Liver (tissue), 8 donors: ENCODE measurements at regions not wholly inside any gene's neighbourhood (a gene's known extent, or its start where the extent isn't known, plus 50 kb on each side); places are given as distances from the start of the nearest gene placed in this dataset.

Experiments
- DNase-seq: peaks from one replicate; pipeline ENCODE4 v3.0.0-alpha.2; 2017; ENCODE audit warnings: low spot score
- H3K27ac ChIP-seq, 2 donors: one replicate each; pipeline ENCODE4 v1.7.0; 2013; ENCODE audit warnings: inconsistent platforms in 2 of 2, low read length in 2 of 2, control low read depth in 1 of 2, low read depth in 1 of 2, mild to moderate bottlenecking in 1 of 2
- H3K27me3 ChIP-seq, 4 donors: one replicate each; pipeline versions ENCODE4 v1.6.1 to v1.7.0; 2013; ENCODE audit warnings: low read length in 3 of 4, inconsistent platforms in 1 of 4, mild to moderate bottlenecking in 1 of 4, moderate library complexity in 1 of 4; ENCODE audit not compliant: control insufficient read depth in 4 of 4, insufficient read depth in 4 of 4
- H3K36me3 ChIP-seq, 4 donors: one replicate each; pipeline versions ENCODE4 v1.6.1 to v1.7.0; 2013; ENCODE audit warnings: low read length in 3 of 4, mild to moderate bottlenecking in 3 of 4, low read depth in 1 of 4, moderate library complexity in 1 of 4; ENCODE audit not compliant: control insufficient read depth in 4 of 4, insufficient read depth in 3 of 4
- H3K4me1 ChIP-seq, 4 donors: one replicate each; pipeline versions ENCODE4 v1.6.1 to v1.7.0; 2013; ENCODE audit warnings: low read length in 3 of 4, mild to moderate bottlenecking in 3 of 4, moderate library complexity in 1 of 4; ENCODE audit not compliant: control insufficient read depth in 4 of 4, insufficient read depth in 4 of 4
- H3K4me3 ChIP-seq, 3 donors: one replicate each; pipeline versions ENCODE4 v1.6.1 to v1.7.0; 2013; ENCODE audit warnings: low read length in 3 of 3, control low read depth in 1 of 3, low read depth in 1 of 3, mild to moderate bottlenecking in 1 of 3
- H3K9ac ChIP-seq, 2 donors: one replicate each; pipeline ENCODE4 v1.7.0; 2013; ENCODE audit warnings: low read length in 2 of 2, mild to moderate bottlenecking in 2 of 2, moderate library complexity in 2 of 2, control low read depth in 1 of 2, low read depth in 1 of 2
- H3K9me3 ChIP-seq, 4 donors: one replicate each; pipeline versions ENCODE4 v1.6.1 to v1.7.0; 2013; ENCODE audit warnings: low read length in 3 of 4; ENCODE audit not compliant: control insufficient read depth in 4 of 4
- EGR1 ChIP-seq, 2 donors: IDR thresholded peaks; 2 replicates each; pipeline ENCODE4 v1.6.1; 2016 to 2018; ENCODE audit warnings: antibody characterized with exemption in 2 of 2, low read depth in 2 of 2
- FOXA1 ChIP-seq: IDR thresholded peaks from 2 replicates; pipeline ENCODE4 v1.6.1; 2016; ENCODE audit warnings: antibody characterized with exemption
- FOXA2 ChIP-seq: IDR thresholded peaks from 2 replicates; pipeline ENCODE4 v1.6.1; 2016; ENCODE audit warnings: antibody characterized with exemption
- GABPA ChIP-seq, 2 donors: IDR thresholded peaks in 1 of 2; conservative IDR thresholded peaks in 1 of 2; 2 replicates each; pipeline ENCODE4 v1.6.1; 2016; ENCODE audit warnings: antibody characterized with exemption in 2 of 2, mild to moderate bottlenecking in 1 of 2, moderate library complexity in 1 of 2
- HNF4A ChIP-seq, 2 donors: conservative IDR thresholded peaks; 2 replicates each; pipeline ENCODE4 v1.6.1; 2016; ENCODE audit warnings: antibody characterized with exemption in 2 of 2, mild to moderate bottlenecking in 2 of 2
- HNF4G ChIP-seq: IDR thresholded peaks from 2 replicates; pipeline ENCODE4 v1.6.1; 2016; ENCODE audit warnings: antibody characterized with exemption
- JUND ChIP-seq, 2 donors: IDR thresholded peaks; 2 replicates each; pipeline ENCODE4 v1.6.1; 2016; ENCODE audit warnings: antibody characterized with exemption in 2 of 2
- MAX ChIP-seq: IDR thresholded peaks from 2 replicates; pipeline ENCODE4 v1.6.1; 2016; ENCODE audit warnings: antibody characterized with exemption
- NR2F2 ChIP-seq: IDR thresholded peaks from 2 replicates; pipeline ENCODE4 v1.6.1; 2016; ENCODE audit warnings: antibody characterized with exemption
- RAD21 ChIP-seq, 2 donors: IDR thresholded peaks; 2 replicates each; pipeline ENCODE4 v1.6.1; 2016; ENCODE audit warnings: antibody characterized with exemption in 2 of 2, mild to moderate bottlenecking in 2 of 2
- REST ChIP-seq: IDR thresholded peaks from 2 replicates; pipeline ENCODE4 v1.6.1; 2016; ENCODE audit warnings: antibody characterized with exemption, mild to moderate bottlenecking
- RXRA ChIP-seq, 2 donors: IDR thresholded peaks; 2 replicates each; pipeline ENCODE4 v1.6.1; 2017 to 2018; ENCODE audit warnings: antibody characterized with exemption in 2 of 2, mild to moderate bottlenecking in 1 of 2
- SP1 ChIP-seq: IDR thresholded peaks from 2 replicates; pipeline ENCODE4 v1.6.1; 2018; ENCODE audit warnings: antibody characterized with exemption, mild to moderate bottlenecking
- TAF1 ChIP-seq: conservative IDR thresholded peaks from 2 replicates; pipeline ENCODE4 v1.6.1; 2016; ENCODE audit warnings: antibody characterized with exemption, mild to moderate bottlenecking
- YY1 ChIP-seq: IDR thresholded peaks from 2 replicates; pipeline ENCODE4 v1.6.1; 2016; ENCODE audit warnings: antibody characterized with exemption, mild to moderate bottlenecking
- ZBTB33 ChIP-seq: IDR thresholded peaks from 2 replicates; pipeline ENCODE4 v1.6.1; 2016; ENCODE audit warnings: antibody characterized with exemption
- WGBS: extraction: QIAGEN DNeasy Blood & Tissue Kit; methylation state at CpG from one replicate; pipeline ENCODE4 v1.1.7; 2013; 5-methylcytosine and 5-hydroxymethylcytosine counted together
- TF ChIP-seq, protein P1 (sequence below): IDR thresholded peaks from 2 replicates; pipeline ENCODE4 v1.6.1; 2016; ENCODE audit warnings: antibody characterized with exemption
- TF ChIP-seq, protein P2 (sequence below): fragments of 150-350 bp; IDR thresholded peaks from 2 replicates; pipeline ENCODE4 v1.5.1; 2017; ENCODE audit warnings: improper control_type of control experiment, low read depth, low read length; ENCODE audit not compliant: missing input control
- donor health status: healthy.
- donor health status: healthy.
- donor health status: healthy.
- donor health status: healthy.
- donor health status: healthy.

GRCh38 chr12:86367137-86367536 lies 110.9 kb upstream of the MGAT4C start:
- Histone ChIP-seq H3K27me3 (no peaks in the 10 kb centered on the region), H3K9me3 (no peaks in the 10 kb centered on the region), H3K4me1 (no peaks in the 10 kb centered on the region), H3K27ac (no peak overlapping the region), H3K36me3 (no peaks in the 10 kb centered on the region), H3K9ac (no peak overlapping the region), H3K4me3 (no peak overlapping the region)
- WGBS: 42% methylated on average over 2 of the region's 2 CpGs
- no peak for DNase-seq
- TF ChIP-seq FOXA1: no peak
- no peak for TF ChIP-seq YY1
- no peak for TF ChIP-seq EGR1 (IDR thresholded peaks at IDR 0.05; ENCODE audit: low read depth in 2 of 2)
- TF ChIP-seq HNF4A (conservative IDR thresholded peaks at IDR 0.05): no peak
- TF ChIP-seq RAD21 (IDR thresholded peaks at IDR 0.05): no peak
- TF ChIP-seq RXRA (IDR thresholded peaks at IDR 0.05): no peak
- TF ChIP-seq MAX: no peak
- TF ChIP-seq HNF4G: no peak
- TF ChIP-seq, protein P1, sequence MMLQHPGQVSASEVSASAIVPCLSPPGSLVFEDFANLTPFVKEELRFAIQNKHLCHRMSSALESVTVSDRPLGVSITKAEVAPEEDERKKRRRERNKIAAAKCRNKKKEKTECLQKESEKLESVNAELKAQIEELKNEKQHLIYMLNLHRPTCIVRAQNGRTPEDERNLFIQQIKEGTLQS: no peak
- TF ChIP-seq JUND (IDR thresholded peaks at IDR 0.05): no peak
- TF ChIP-seq, protein P2, sequence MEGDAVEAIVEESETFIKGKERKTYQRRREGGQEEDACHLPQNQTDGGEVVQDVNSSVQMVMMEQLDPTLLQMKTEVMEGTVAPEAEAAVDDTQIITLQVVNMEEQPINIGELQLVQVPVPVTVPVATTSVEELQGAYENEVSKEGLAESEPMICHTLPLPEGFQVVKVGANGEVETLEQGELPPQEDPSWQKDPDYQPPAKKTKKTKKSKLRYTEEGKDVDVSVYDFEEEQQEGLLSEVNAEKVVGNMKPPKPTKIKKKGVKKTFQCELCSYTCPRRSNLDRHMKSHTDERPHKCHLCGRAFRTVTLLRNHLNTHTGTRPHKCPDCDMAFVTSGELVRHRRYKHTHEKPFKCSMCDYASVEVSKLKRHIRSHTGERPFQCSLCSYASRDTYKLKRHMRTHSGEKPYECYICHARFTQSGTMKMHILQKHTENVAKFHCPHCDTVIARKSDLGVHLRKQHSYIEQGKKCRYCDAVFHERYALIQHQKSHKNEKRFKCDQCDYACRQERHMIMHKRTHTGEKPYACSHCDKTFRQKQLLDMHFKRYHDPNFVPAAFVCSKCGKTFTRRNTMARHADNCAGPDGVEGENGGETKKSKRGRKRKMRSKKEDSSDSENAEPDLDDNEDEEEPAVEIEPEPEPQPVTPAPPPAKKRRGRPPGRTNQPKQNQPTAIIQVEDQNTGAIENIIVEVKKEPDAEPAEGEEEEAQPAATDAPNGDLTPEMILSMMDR: no peak
- no peak for TF ChIP-seq TAF1
- TF ChIP-seq NR2F2: no peak
- no peak for TF ChIP-seq REST
- TF ChIP-seq GABPA (IDR thresholded peaks at IDR 0.05 in 1 of 2, conservative IDR thresholded peaks at IDR 0.05 in 1 of 2): no peak
- no peak for TF ChIP-seq FOXA2
- no peak for TF ChIP-seq ZBTB33
- no peak for TF ChIP-seq SP1

DNA sequence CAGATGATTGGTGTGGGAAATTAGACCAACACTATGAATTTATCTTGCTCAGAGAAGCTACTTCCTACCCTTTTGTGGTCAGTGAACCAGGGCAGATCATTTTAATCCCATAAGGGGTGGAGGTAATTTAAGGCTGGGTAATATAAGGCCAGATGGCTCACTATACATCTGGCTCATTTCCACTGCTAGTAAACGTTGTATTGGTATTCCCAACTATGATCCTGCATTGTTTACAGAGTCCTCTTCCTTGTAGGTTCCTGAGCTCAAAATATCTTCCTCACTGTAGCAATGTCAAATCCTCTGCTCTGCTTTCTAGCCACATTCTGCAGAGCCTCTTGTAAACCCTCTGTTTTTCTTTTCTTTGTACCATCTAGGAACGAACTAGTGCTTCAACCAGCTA lies 93.0 kb upstream of the MGAT4C start:
- Histone ChIP-seq H3K36me3 (no peaks in the 10 kb centered on the region), H3K27ac (no peak overlapping the region), H3K4me1 (no peaks in the 10 kb centered on the region), H3K27me3 (no peaks in the 10 kb centered on the region), H3K4me3 (no peak overlapping the region), H3K9ac (no peak overlapping the region), H3K9me3 (no peaks in the 10 kb centered on the region)
- 21% methylated on average over 2 of the region's 2 CpGs for WGBS
- no peak for DNase-seq
- TF ChIP-seq EGR1 (IDR thresholded peaks at IDR 0.05; ENCODE audit: low read depth in 2 of 2): no peak
- TF ChIP-seq GABPA (IDR thresholded peaks at IDR 0.05 in 1 of 2, conservative IDR thresholded peaks at IDR 0.05 in 1 of 2): no peak
- TF ChIP-seq HNF4G: no peak
- no peak for TF ChIP-seq MAX
- no peak for TF ChIP-seq ZBTB33
- TF ChIP-seq TAF1: no peak
- no peak for TF ChIP-seq RAD21 (IDR thresholded peaks at IDR 0.05)
- TF ChIP-seq JUND (IDR thresholded peaks at IDR 0.05): no peak
- no peak for TF ChIP-seq RXRA (IDR thresholded peaks at IDR 0.05)
